HG03025 (cell line): ENCODE measurements at regions not wholly inside any gene's neighbourhood (a gene's known extent, or its start where the extent isn't known, plus 50 kb on each side); places are given as distances from the start of the nearest gene placed in this dataset.

Experiments used
- ATAC-seq: cut with Tn5 transposase; IDR thresholded peaks from one replicate; pipeline ENCODE4 v1.9.1; 2021; ENCODE audit warnings: mild to moderate bottlenecking, moderate library complexity; ENCODE audit not compliant: unreplicated experiment, low FRiP score

GRCh38 chr13:105827111-105827809 lies 708.2 kb downstream of the EFNB2 start:
- ATAC-seq, result no peak

GRCh38 chr13:105825071-105825470 lies 710.4 kb downstream of the EFNB2 start:
- no peak for ATAC-seq

GRCh38 chr13:105821337-105821736 lies 714.1 kb downstream of the EFNB2 start:
- ATAC-seq, result no peak

GRCh38 chr13:105820415-105820814 lies 715.0 kb downstream of the EFNB2 start:
- ATAC-seq, result no peak

- ATAC-seq, result no peak
These were observed 718.0 kb downstream of the EFNB2 start for GRCh38 chr13:105817498-105817897.

- no peak for ATAC-seq
These were observed 718.5 kb downstream of the EFNB2 start for GRCh38 chr13:105816994-105817393.

GRCh38 chr13:105814902-105815250 lies 720.6 kb downstream of the EFNB2 start:
- no peak for ATAC-seq

GRCh38 chr13:105814219-105814901 lies 721.1 kb downstream of the EFNB2 start:
- ATAC-seq, result no peak

- no peak for ATAC-seq
These were observed 728.9 kb downstream of the EFNB2 start for GRCh38 chr13:105806628-105806920.

GRCh38 chr13:105805892-105806627 lies 729.4 kb downstream of the EFNB2 start:
- no peak for ATAC-seq

- ATAC-seq, result no peak
These were observed 730.8 kb downstream of the EFNB2 start for GRCh38 chr13:105804561-105805190.

- ATAC-seq, result no peak
These were observed 736.3 kb downstream of the EFNB2 start for GRCh38 chr13:105799155-105799554.

GRCh38 chr13:105798541-105798940 lies 736.9 kb downstream of the EFNB2 start:
- no peak for ATAC-seq

GRCh38 chr13:105796081-105796480 lies 739.4 kb downstream of the EFNB2 start:
- no peak for ATAC-seq

GRCh38 chr13:105790923-105791322 lies 744.5 kb downstream of the EFNB2 start:
- no peak for ATAC-seq

GRCh38 chr13:105788530-105788929 lies 746.9 kb downstream of the EFNB2 start:
- no peak for ATAC-seq

GRCh38 chr13:105787632-105788031 lies 747.8 kb downstream of the EFNB2 start:
- ATAC-seq, result no peak

- ATAC-seq, result no peak
These were observed 750.0 kb downstream of the EFNB2 start for GRCh38 chr13:105785436-105785835.

GRCh38 chr13:105783261-105783660 lies 752.2 kb downstream of the EFNB2 start:
- no peak for ATAC-seq

- ATAC-seq, result no peak
These were observed 757.3 kb downstream of the EFNB2 start for GRCh38 chr13:105778196-105778595.

GRCh38 chr13:105774739-105775460 lies 760.6 kb downstream of the EFNB2 start:
- ATAC-seq, result no peak
